Transverse colon (tissue), 4 donors: ENCODE measurements at regions not wholly inside any gene's neighbourhood (a gene's known extent, or its start where the extent isn't known, plus 50 kb on each side); places are given as distances from the start of the nearest gene placed in this dataset.

ENCODE experiments used
- EP300 ChIP-seq: sonication (generic); formaldehyde crosslinking; IDR thresholded peaks from one replicate; pipeline ENCODE4 v1.6.1; 2017; ENCODE audit warnings: antibody characterized with exemption, low read depth
- POLR2A ChIP-seq: fragments of 450-650 bp; IDR thresholded peaks from one replicate; pipeline ENCODE4 v1.6.1; 2016; ENCODE audit warnings: antibody characterized with exemption, mild to moderate bottlenecking, moderate library complexity
- POLR2AphosphoS5 ChIP-seq, 3 donors: sonication (generic); formaldehyde crosslinking; IDR thresholded peaks; one replicate each; pipeline ENCODE4 v1.6.1; 2016; ENCODE audit warnings: antibody characterized with exemption in 3 of 3
- TF ChIP-seq, protein P1 (sequence below), 5 experiments: fragments of 200-600 bp in 3 of 5; fragments of 450-650 bp in 2 of 5; sonication (generic) in 3 of 5; IDR thresholded peaks; 1 replicate in 2 of 5; 2 replicates in 3 of 5; pipeline ENCODE4 v1.5.1; 2016 to 2017; ENCODE audit warnings: antibody characterized with exemption in 5 of 5, inconsistent platforms in 3 of 5, mild to moderate bottlenecking in 2 of 5, moderate library complexity in 1 of 5

DNA sequence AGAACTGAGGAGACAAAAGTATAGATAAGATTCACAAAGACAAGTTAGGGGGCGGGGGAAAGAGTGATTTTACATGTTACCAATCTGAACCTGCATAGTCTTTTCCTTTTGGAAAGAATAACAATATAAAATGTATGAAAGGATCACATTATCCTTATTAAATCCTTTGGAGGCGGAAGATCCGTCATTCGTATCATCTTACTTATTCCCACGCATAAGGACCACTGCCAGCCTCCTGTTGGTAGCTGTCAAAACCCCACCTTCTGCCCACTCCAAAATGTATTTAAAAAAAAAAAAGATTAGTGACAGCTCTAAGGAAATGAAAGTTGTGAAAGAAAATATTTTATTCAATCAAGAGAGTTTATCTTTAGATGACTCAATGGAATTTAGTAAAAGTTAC, 821.0 kb upstream of the CELF2 start:
- TF ChIP-seq EP300 (no peak), POLR2A (no peak), POLR2AphosphoS5 (IDR thresholded peaks at IDR 0.05) (no peak)
- TF ChIP-seq, protein P1, sequence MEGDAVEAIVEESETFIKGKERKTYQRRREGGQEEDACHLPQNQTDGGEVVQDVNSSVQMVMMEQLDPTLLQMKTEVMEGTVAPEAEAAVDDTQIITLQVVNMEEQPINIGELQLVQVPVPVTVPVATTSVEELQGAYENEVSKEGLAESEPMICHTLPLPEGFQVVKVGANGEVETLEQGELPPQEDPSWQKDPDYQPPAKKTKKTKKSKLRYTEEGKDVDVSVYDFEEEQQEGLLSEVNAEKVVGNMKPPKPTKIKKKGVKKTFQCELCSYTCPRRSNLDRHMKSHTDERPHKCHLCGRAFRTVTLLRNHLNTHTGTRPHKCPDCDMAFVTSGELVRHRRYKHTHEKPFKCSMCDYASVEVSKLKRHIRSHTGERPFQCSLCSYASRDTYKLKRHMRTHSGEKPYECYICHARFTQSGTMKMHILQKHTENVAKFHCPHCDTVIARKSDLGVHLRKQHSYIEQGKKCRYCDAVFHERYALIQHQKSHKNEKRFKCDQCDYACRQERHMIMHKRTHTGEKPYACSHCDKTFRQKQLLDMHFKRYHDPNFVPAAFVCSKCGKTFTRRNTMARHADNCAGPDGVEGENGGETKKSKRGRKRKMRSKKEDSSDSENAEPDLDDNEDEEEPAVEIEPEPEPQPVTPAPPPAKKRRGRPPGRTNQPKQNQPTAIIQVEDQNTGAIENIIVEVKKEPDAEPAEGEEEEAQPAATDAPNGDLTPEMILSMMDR (IDR thresholded peaks at IDR 0.05): no peak
